OCI-M1 (cell line): ENCODE measurements at regions not wholly inside any gene's neighbourhood (a gene's known extent, or its start where the extent isn't known, plus 50 kb on each side); places are given as distances from the start of the nearest gene placed in this dataset.
"Not testable (repeated sequence)": the region's sequence is repeated elsewhere in the genome, so short reads cannot be mapped to it uniquely, and the experiment has no call there.

Source experiments
- DNase-seq: peaks from one replicate; lab custom pipeline; 2025; lab: John Stamatoyannopoulos, UW

DNA sequence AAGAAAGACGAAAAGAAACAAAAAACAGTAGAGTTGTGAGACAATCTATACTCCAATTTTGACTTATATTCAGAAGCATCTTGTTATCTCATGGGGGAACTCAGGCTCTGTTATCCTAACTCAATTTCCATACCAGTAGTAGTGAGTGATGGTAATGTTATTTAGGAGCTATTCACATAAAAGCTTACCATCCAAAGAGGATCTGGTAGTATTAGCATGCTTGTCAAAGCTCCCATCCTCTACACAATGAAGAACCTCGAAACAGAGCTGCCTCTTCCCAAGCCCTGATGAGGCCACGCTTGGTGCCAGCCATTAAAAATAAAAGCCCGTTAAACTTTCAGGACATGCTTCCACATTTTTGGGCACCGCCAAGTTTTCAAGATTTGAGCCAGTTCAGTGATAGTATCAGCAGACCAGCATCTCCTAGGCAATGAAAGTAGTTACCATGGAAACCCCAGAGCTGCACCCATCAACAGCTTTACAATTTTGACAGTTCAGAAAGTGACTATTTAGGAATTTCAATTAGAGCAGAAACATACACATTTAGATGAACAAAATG is 173.3 kb downstream of the CD83 start:
- no peak for DNase-seq

DNA sequence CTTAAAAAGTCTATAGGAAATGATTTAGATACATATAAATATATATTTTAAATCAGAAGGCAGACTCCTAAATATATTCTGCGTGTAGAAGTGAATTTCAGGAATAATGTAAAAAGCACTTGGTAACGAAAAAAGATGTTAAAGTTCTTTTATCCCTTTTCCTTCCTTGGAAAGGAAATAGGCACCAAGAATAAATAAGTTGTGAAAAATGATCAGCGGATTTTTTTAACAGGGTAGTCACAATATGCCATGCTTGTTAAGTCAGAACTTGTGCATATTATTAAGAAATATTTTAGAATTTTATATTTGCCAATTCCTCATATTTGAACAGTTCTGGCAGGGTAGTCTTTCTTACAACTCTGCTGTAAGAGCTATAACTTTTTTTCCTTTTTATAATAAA is 173.8 kb downstream of the CD83 start:
- no peak for DNase-seq

GRCh38 chr6:14292119-14292518 is 174.5 kb downstream of the CD83 start:
- no peak for DNase-seq

- no peak for DNase-seq
Measured at GRCh38 chr6:14294270-14294951, 176.8 kb downstream of the CD83 start.

DNA sequence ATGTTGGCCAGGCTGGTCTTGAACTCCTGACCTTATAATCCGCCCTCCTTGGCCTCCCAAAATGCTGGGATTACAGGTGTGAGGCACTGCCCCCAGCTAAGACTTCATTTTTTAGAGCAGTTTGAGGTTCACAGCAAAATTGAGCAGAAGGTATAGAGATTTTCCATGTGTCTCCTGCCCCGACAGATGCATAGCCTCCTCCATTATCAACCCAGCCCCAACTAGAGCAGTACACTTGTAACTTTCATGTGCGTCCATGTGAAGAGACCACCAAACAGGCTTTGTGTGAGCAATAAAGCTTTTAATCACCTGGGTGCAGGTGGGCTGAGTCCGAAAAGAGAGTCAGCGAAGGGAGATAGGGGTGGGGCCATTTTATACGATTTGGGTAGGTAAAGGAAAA is 179.1 kb downstream of the CD83 start:
- not testable (repeated sequence) for DNase-seq

- not testable (repeated sequence) for DNase-seq
Measured at GRCh38 chr6:14297118-14297517, 179.5 kb downstream of the CD83 start.

DNA sequence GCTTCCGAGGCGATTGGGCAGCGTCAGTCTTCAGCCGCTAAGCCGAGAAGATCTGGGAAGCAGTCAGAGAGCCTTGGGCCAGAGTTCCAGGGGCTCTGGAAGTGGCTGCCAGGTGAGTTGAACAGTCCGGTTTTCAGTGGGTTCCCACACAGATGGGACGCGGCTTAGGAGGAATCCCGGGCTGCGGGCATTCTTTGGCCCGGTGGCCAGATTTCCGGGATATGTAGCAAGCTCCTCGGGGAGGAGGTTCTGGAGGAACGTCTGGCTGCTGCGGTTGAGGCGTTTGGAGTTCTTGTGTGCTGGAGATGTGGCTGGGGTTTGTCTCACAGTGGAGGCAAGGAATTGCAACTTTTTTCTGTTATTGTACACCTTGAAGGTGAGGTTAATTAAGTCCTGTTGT is 182.6 kb downstream of the CD83 start:
- DNase-seq, result not testable (repeated sequence)

GRCh38 chr6:14300721-14301120 is 183.1 kb downstream of the CD83 start:
- not testable (repeated sequence) for DNase-seq

GRCh38 chr6:14301477-14301876 is 183.9 kb downstream of the CD83 start:
- not testable (repeated sequence) for DNase-seq

DNA sequence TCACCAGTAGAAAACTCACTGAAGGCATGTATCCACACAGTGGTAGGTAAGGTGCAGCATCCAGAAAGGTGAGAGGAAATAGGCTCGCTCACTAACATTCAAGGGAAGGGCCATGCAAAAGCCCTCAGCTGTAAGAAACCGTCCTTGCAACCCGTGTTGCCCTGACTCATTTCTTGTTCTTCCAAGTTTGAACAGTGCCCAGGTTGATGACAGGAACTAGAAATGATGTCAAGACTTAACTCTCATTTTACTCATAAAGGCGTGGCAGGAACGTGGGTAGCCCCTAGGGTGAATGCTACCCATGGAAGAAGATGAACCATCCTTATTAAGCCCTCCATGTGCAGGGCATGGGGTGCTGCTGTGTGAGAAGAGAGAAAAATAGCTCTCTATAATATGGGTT is 187.6 kb downstream of the CD83 start:
- DNase-seq, result no peak

- DNase-seq, result no peak
Measured at GRCh38 chr6:14305624-14306023, 188.1 kb downstream of the CD83 start.

- no peak for DNase-seq
Measured at GRCh38 chr6:14306151-14306906, 188.8 kb downstream of the CD83 start.

GRCh38 chr6:14309516-14309915 is 191.9 kb downstream of the CD83 start:
- DNase-seq, result no peak

DNA sequence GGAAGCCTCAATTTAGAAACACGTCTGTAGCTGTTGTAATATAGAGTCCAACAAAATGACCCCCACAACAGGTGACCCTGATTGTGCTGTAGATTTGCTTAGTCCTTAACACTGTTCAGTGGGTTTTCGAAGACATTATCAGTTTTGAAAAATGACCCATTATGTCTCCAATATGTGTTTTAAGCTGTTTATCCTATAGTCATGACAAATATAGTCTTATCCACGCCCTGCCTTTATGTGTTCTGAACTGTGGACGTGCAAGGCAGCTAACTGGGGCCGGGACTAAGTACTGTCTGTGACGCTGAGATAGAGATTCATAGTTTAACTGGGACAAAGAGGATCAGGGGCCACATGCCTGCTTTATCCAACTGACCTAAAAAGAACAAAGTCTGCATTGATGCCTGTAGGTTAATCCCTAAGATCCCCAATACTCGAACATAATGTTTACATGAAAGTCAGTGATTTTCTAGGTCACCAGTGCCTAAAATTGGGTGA is 192.4 kb downstream of the CD83 start:
- no peak for DNase-seq

DNA sequence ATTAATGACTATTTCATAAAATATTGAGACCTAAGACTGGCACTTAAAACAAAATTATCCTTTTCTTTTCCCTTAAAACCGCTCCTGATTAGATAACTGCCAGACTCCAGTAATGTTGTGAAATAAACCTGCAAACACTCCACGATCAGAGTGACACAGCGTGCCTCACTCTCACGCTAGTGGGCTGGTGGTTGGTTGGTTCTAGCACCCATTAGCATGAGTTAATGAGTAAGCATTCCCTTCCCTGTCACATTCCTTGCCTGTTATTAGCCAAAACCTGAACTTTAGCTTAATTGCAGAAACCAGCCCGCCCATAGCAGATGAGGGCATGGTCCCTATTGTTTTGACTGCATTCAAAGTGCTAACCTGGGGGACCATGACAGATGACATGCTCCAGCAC is 193.4 kb downstream of the CD83 start:
- DNase-seq, result peak; percentile 46

DNA sequence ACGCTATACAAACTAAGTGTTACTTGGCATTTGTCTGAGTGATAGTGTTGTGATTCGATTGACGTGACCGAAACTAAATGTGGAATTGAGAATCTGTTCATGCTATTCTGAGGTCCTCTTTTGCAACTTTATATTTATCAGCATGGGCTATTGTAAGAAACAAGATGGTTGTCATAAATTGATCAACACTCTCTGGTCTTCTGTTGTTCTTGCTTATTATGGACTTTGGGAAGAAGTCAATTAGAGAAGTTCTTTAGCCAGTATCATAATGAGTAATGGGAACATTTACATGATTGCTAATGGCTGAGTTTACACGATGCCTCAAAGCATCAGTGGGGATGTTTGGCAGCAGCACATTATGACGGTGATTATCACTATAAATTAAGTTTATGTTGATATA is 195.0 kb downstream of the CD83 start:
- no peak for DNase-seq

DNA sequence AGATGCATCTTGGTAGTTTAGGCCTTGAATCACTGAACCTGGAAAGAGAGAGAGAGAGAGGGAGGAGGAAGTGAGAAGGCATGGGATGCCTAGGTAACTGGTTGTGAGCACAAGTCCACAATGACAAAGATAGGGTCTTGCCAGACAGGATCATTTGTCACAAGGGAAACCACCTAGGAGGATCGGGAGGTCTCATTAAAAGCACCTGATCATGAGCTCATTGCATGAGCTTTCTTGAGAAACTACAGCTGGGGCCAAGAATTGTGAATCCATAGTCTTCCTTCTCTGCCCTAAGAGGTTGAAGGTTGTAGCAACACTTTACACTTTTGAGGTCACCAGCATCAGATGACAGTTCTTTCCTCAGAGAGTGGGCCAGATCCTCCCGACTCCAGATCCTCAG is 195.7 kb downstream of the CD83 start:
- DNase-seq, result no peak

GRCh38 chr6:14315353-14315752 is 197.8 kb downstream of the CD83 start:
- no peak for DNase-seq

DNA sequence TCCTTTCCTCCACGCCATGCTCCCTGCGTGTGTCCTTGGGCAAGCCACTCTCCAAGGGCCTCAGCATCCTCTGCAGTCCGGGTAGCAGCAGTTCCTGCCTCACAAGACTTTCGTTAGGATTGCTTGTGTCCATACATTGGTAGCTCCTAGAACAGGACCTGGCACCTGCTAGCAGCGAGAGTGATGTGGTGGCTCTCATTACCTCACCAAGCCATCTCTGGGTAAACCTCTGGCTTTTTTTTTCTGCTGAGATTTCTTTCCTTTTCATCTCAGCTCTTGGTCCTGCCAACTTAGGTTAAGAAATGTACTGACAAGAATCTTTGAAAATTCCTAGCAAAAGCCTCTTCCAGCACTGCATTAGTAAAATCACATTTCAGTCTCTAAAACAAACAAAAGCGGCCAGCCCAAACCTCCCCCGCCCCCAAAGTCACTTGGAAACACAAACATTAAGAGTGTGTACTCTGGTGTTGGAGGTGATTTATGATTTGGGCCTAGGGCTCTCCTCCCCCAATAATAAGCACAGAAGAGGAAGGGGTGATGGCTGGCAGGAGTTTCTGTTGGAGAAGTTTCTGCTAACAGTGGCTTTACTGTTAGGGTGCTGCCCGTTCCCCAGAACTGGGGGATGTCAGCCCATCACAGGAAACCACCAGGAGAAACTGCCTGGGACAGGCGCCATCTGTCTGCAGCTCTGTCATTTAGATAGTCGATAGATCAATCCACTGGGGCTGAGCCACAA is 199.2 kb downstream of the CD83 start:
- DNase-seq, result no peak

DNA sequence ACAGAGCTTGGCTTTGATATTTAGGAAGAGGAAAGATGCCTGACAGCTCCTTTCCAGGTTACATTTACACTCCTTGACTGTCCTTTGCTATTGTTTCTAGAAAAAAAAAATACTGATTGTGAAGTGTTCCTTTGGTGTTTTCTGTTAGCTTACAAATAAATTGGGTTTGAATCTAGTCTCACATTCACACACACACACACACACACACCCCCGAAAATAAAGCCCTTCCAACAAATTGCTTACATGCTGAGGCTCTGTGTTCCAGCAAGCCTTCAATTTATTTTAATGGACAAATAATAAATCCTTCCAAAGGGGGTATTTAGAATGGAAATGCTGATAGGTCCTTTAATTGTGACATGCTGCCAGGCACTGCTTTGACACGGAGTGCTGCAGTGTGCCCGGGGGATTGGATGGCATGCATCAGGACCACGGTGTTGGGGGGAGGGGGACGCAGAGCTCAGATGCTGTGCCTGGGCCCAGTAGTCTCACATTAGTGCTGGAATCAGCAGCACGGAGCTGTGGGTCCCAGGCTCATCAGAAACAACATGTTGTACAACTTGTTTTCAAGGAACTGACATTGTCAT is 199.9 kb downstream of the CD83 start:
- no peak for DNase-seq

- DNase-seq, result no peak
Measured at GRCh38 chr6:14320332-14320731, 202.8 kb downstream of the CD83 start.
